ENCODE measurements at regions not wholly inside any gene's neighbourhood (a gene's known extent, or its start where the extent isn't known, plus 50 kb on each side); places are given as distances from the start of the nearest gene placed in this dataset.

DNA sequence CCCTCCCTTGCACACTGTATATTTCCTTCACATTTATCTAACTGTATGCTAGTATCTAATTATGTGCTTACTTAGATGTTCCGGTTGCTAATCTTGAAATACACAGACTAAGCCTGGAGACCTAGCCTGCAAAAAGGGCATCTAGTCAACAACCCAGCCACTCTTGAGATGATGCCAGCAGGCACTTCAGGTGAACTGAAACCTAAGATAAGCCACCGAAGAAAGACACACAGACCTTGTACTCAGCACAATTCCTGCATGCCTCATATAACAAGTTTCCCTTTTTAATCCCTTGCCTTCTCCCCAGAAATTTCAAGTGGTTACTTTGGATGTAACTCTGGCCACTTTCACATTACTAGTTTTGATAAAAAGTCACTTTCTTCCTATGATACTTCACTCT, 2506.6 kb downstream of the ARAP2 start:
- no peak for TF ChIP-seq EZH2phosphoT487 (IDR thresholded peaks at IDR 0.05)
- TF ChIP-seq, protein P1, sequence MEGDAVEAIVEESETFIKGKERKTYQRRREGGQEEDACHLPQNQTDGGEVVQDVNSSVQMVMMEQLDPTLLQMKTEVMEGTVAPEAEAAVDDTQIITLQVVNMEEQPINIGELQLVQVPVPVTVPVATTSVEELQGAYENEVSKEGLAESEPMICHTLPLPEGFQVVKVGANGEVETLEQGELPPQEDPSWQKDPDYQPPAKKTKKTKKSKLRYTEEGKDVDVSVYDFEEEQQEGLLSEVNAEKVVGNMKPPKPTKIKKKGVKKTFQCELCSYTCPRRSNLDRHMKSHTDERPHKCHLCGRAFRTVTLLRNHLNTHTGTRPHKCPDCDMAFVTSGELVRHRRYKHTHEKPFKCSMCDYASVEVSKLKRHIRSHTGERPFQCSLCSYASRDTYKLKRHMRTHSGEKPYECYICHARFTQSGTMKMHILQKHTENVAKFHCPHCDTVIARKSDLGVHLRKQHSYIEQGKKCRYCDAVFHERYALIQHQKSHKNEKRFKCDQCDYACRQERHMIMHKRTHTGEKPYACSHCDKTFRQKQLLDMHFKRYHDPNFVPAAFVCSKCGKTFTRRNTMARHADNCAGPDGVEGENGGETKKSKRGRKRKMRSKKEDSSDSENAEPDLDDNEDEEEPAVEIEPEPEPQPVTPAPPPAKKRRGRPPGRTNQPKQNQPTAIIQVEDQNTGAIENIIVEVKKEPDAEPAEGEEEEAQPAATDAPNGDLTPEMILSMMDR (IDR thresholded peaks at IDR 0.05): no peak

Data from neural progenitor cell (in vitro differentiated cells).